Left colon (tissue), 2 donors: ENCODE measurements at regions not wholly inside any gene's neighbourhood (a gene's known extent, or its start where the extent isn't known, plus 50 kb on each side); places are given as distances from the start of the nearest gene placed in this dataset.

Source experiments
- ATAC-seq: fragments of 200-7000 bp; cut with Tn5 transposase; one replicate; pipeline ENCODE4 v1.9.1; 2020; ENCODE audit warnings: mild to moderate bottlenecking, moderate library complexity
- DNase-seq, 2 donors: peaks; one replicate each; pipeline ENCODE4 v3.0.0-alpha.2; 2020
- intact Hi-C, 2 donors: fragments of 100-400 bp; cut with DNase I in 1 of 2; cut with micrococcal nuclease in 1 of 2; formaldehyde crosslinking; loops; one replicate each; pipeline versions ENCODE4 v1.11.2 to v1.14.0; 2022; cut with DNase I, micrococcal nuclease
- donor health status: DM: no; HTN: no; CAD: no.
- donor health status: DM: yes; HTN: yes; CAD: no.

GRCh38 chr5:166320920-166321480, 1970.4 kb upstream of the WWC1 start:
- DNase-seq: no peak
- no peak for ATAC-seq
- intact Hi-C loops: no loop called here

- ATAC-seq (no peak), DNase-seq (no peak)
- intact Hi-C loops: no loop called here
Observed at GRCh38 chr5:166324372-166324771, 1967.1 kb upstream of the WWC1 start.

GRCh38 chr5:166329149-166329800, 1962.2 kb upstream of the WWC1 start:
- DNase-seq: no peak
- intact Hi-C loops: no loop called here
- no peak for ATAC-seq

- DNase-seq: no peak
- ATAC-seq: no peak
- intact Hi-C loops: no loop called here
Observed at GRCh38 chr5:166330036-166330435, 1961.4 kb upstream of the WWC1 start.

GRCh38 chr5:166331521-166331920, 1959.9 kb upstream of the WWC1 start:
- no peak for ATAC-seq
- intact Hi-C loops: no loop called here
- DNase-seq: no peak

GRCh38 chr5:166338801-166339200, 1952.6 kb upstream of the WWC1 start:
- ATAC-seq: no peak
- intact Hi-C loops: no loop called here

GRCh38 chr5:166340039-166340438, 1951.4 kb upstream of the WWC1 start:
- intact Hi-C loops: no loop called here
- no peak for DNase-seq
- ATAC-seq: no peak

More at GRCh38 chr5:166338801-166339200, 1952.6 kb upstream of the WWC1 start:
- no peak for DNase-seq

- intact Hi-C loops: no loop called here
- no peak for ATAC-seq
- no peak for DNase-seq
Observed at GRCh38 chr5:166341740-166342337, 1949.6 kb upstream of the WWC1 start.

GRCh38 chr5:166342402-166342801, 1949.0 kb upstream of the WWC1 start:
- DNase-seq (no peak), ATAC-seq (no peak)
- intact Hi-C loops: no loop called here

GRCh38 chr5:166346726-166347374, 1944.6 kb upstream of the WWC1 start:
- ATAC-seq: no peak
- DNase-seq: no peak
- intact Hi-C loops: no loop called here

- intact Hi-C loops: no loop called here
- DNase-seq (no peak), ATAC-seq (no peak)
Observed at GRCh38 chr5:166349046-166349445, 1942.4 kb upstream of the WWC1 start.

- intact Hi-C loops: no loop called here
- no peak for DNase-seq
Observed at GRCh38 chr5:166353580-166353979, 1937.9 kb upstream of the WWC1 start.

GRCh38 chr5:166354332-166354731, 1937.1 kb upstream of the WWC1 start:
- ATAC-seq (no peak), DNase-seq (no peak)
- intact Hi-C loops: no loop called here

More at GRCh38 chr5:166353580-166353979, 1937.9 kb upstream of the WWC1 start:
- ATAC-seq: no peak

- intact Hi-C loops: no loop called here
- DNase-seq: no peak
- ATAC-seq: no peak
Observed at GRCh38 chr5:166356096-166356495, 1935.3 kb upstream of the WWC1 start.

GRCh38 chr5:166358127-166358830, 1933.2 kb upstream of the WWC1 start:
- intact Hi-C loops: no loop called here
- DNase-seq (no peak), ATAC-seq (no peak)

- ATAC-seq: no peak
- no peak for DNase-seq
- intact Hi-C loops: no loop called here
Observed at GRCh38 chr5:166363087-166363760, 1928.2 kb upstream of the WWC1 start.

GRCh38 chr5:166365164-166365563, 1926.3 kb upstream of the WWC1 start:
- no peak for ATAC-seq
- intact Hi-C loops: no loop called here
- no peak for DNase-seq

GRCh38 chr5:166367391-166367790, 1924.1 kb upstream of the WWC1 start:
- ATAC-seq (no peak), DNase-seq (no peak)
- intact Hi-C loops: no loop called here

GRCh38 chr5:166369346-166369745, 1922.1 kb upstream of the WWC1 start:
- DNase-seq (no peak), ATAC-seq (no peak)
- intact Hi-C loops: no loop called here
